HCT116 (cell line): ENCODE measurements at regions not wholly inside any gene's neighbourhood (a gene's known extent, or its start where the extent isn't known, plus 50 kb on each side); places are given as distances from the start of the nearest gene placed in this dataset.

Source experiments
- ATAC-seq: fragments of 200-7000 bp; cut with Tn5 transposase; 2 replicates; pipeline ENCODE4 v1.9.1; 2020; ENCODE audit warnings: mild to moderate bottlenecking, moderate library complexity
- BruUV-seq: library from RNA; stranded (reverse); fragments of 400-500 nt; replicated peaks from 2 replicates; lab custom pipeline; 2021; lab: Mats Ljungman, UMichigan
- CTCF ChIA-PET: fragments of 300-600 bp; sonication (Branson Sonifier 250); formaldehyde crosslinking; loops from one replicate; lab custom pipeline; 2021; ENCODE audit warnings: antibody characterized with exemption; lab: Charles Lee
- POLR2A ChIA-PET: fragments of 300-600, 350-600 bp; sonication (Branson Sonifier 250); formaldehyde crosslinking; loops from one replicate; lab custom pipeline; 2021; ENCODE audit warnings: antibody characterized with exemption; lab: Charles Lee
- RAD21 ChIA-PET, 2 experiments: fragments of 300-600 bp; sonication (Branson Sonifier 250); formaldehyde crosslinking; loops; one replicate each; lab custom pipeline; 2023; ENCODE audit warnings: low total read pairs in 2 of 2; ENCODE audit not compliant: uncharacterized antibody in 2 of 2, unreplicated experiment in 2 of 2, low non-redundant PET in 1 of 2; lab: Charles Lee
- DNase-seq: peaks from one replicate; pipeline ENCODE4 v3.0.0-alpha.2; 2010; ENCODE audit warnings: low read depth, low spot score
- H2AFZ ChIP-seq: fragments of 200-600 bp; shearing (Covaris generic), sonication (generic); 2 replicates; pipeline ENCODE4 v1.6.1; 2017; ENCODE audit warnings: low read depth, mixed run types, mixed read lengths, antibody characterized with exemption, low read length; ENCODE audit not compliant: poor library complexity, severe bottlenecking
- H3K27ac ChIP-seq: 2 replicates; pipeline ENCODE4 v1.5.1; 2012; ENCODE audit warnings: low read depth, low read length
- H3K27me3 ChIP-seq: fragments of 200-600 bp; sonication (generic); 2 replicates; pipeline ENCODE4 v1.6.1; 2016; ENCODE audit warnings: mixed run types, low read length, mixed read lengths; ENCODE audit not compliant: insufficient read depth
- H3K36me3 ChIP-seq, 2 experiments: fragments of 200-500 bp in 1 of 2; fragments of 200-600 bp in 1 of 2; sonication (Bioruptor generic) in 1 of 2; sonication (generic) in 1 of 2; 2 replicates each; pipeline versions ENCODE4 v1.5.1 to v1.6.1; 2014 to 2016; ENCODE audit warnings: low read length in 2 of 2, inconsistent platforms in 1 of 2, mixed read lengths in 1 of 2, mixed run types in 1 of 2; ENCODE audit not compliant: insufficient read depth in 2 of 2, control insufficient read depth in 1 of 2
- H3K4me1 ChIP-seq, 2 experiments: fragments of 200-600 bp in 1 of 2; sonication (generic) in 1 of 2; 2 replicates each; pipeline versions ENCODE4 v1.5.1 to v1.6.1; 2012 to 2017; ENCODE audit warnings: low read length in 2 of 2, inconsistent platforms in 1 of 2, mild to moderate bottlenecking in 1 of 2, mixed read lengths in 1 of 2, mixed run types in 1 of 2, moderate library complexity in 1 of 2; ENCODE audit not compliant: insufficient read depth in 2 of 2, control insufficient read depth in 1 of 2
- H3K4me2 ChIP-seq: fragments of 200-600 bp; sonication (generic); 2 replicates; pipeline ENCODE4 v1.6.1; 2017; ENCODE audit warnings: mixed run types, low read length, mixed read lengths
- H3K4me3 ChIP-seq, 2 experiments: fragments of 200-600 bp in 1 of 2; sonication (generic) in 1 of 2; replicated peaks in 1 of 2; 2 replicates each; pipeline ENCODE4 v1.5.1; 2011 to 2016; ENCODE audit warnings: low read length in 2 of 2, control low read depth in 1 of 2, low read depth in 1 of 2, mild to moderate bottlenecking in 1 of 2, mixed read lengths in 1 of 2, mixed run types in 1 of 2
- H3K79me2 ChIP-seq: fragments of 200-600 bp; sonication (generic); 2 replicates; pipeline ENCODE4 v1.6.1; 2017; ENCODE audit warnings: mild to moderate bottlenecking, mixed run types, low read length, moderate library complexity, mixed read lengths; ENCODE audit not compliant: insufficient read depth
- H3K9ac ChIP-seq: fragments of 200-600 bp; sonication (generic); 2 replicates; pipeline ENCODE4 v1.6.1; 2016; ENCODE audit warnings: low read length, mixed read lengths
- H3K9me2 ChIP-seq: fragments of 200-600 bp; sonication (generic), shearing (Covaris generic); 2 replicates; pipeline ENCODE4 v1.6.1; 2017; ENCODE audit warnings: mixed run types, mild to moderate bottlenecking, moderate library complexity; ENCODE audit not compliant: insufficient read depth
- H3K9me3 ChIP-seq, 2 experiments: fragments of 200-500 bp in 1 of 2; fragments of 200-600 bp in 1 of 2; sonication (Bioruptor generic) in 1 of 2; sonication (generic) in 1 of 2; 2 replicates each; pipeline ENCODE4 v1.6.1; 2014 to 2017; ENCODE audit warnings: low read length in 2 of 2, mixed read lengths in 2 of 2, inconsistent platforms in 1 of 2, low read depth in 1 of 2, mild to moderate bottlenecking in 1 of 2, mixed run types in 1 of 2, moderate library complexity in 1 of 2; ENCODE audit not compliant: control insufficient read depth in 1 of 2, insufficient read depth in 1 of 2
- H4K20me1 ChIP-seq: fragments of 200-600 bp; sonication (generic), shearing (Covaris generic); 2 replicates; pipeline ENCODE4 v1.6.1; 2017; ENCODE audit warnings: mixed run types, mild to moderate bottlenecking, moderate library complexity; ENCODE audit not compliant: insufficient read depth
- ATF3 ChIP-seq: IDR thresholded peaks from 2 replicates; pipeline ENCODE4 v1.6.1; 2012
- CTCF ChIP-seq, 3 experiments: fragments of 200-600 bp in 1 of 3; sonication (generic) in 1 of 3; IDR thresholded peaks in 2 of 3; conservative IDR thresholded peaks in 1 of 3; 2 replicates each; pipeline ENCODE4 v1.5.1; 2012 to 2017; ENCODE audit warnings: low read depth in 2 of 3, low read length in 2 of 3, antibody characterized with exemption in 1 of 3, borderline replicate concordance in 1 of 3, control low read depth in 1 of 3, mild to moderate bottlenecking in 1 of 3, mixed read lengths in 1 of 3, mixed run types in 1 of 3, moderate library complexity in 1 of 3; ENCODE audit not compliant: insufficient read depth in 1 of 3
- EGR1 ChIP-seq: IDR thresholded peaks from 2 replicates; pipeline ENCODE4 v1.6.1; 2012; ENCODE audit warnings: low read depth
- EZH2 ChIP-seq: fragments of 200-600 bp; sonication (generic); IDR thresholded peaks from 2 replicates; pipeline ENCODE4 v1.6.1; 2017; ENCODE audit warnings: antibody characterized with exemption, mixed run types
- EZH2phosphoT487 ChIP-seq: fragments of 200-600 bp; IDR thresholded peaks from 2 replicates; pipeline ENCODE4 v1.6.1; 2018; ENCODE audit warnings: antibody characterized with exemption, borderline replicate concordance
- JUND ChIP-seq: IDR thresholded peaks from 2 replicates; pipeline ENCODE4 v1.6.1; 2012
- MAX ChIP-seq: IDR thresholded peaks from 2 replicates; pipeline ENCODE4 v1.6.1; 2012
- POLR2A ChIP-seq: IDR thresholded peaks from 2 replicates; pipeline ENCODE4 v1.7.0; 2011; ENCODE audit warnings: borderline replicate concordance; ENCODE audit not compliant: insufficient read depth, insufficient read length; ENCODE audit errors: extremely low read depth
- REST ChIP-seq: IDR thresholded peaks from 2 replicates; pipeline ENCODE4 v1.6.1; 2012; ENCODE audit warnings: low read depth
- SP1 ChIP-seq: IDR thresholded peaks from 2 replicates; pipeline ENCODE4 v1.6.1; 2012; ENCODE audit warnings: low read depth
- TCF7L2 ChIP-seq: IDR thresholded peaks from 2 replicates; pipeline ENCODE4 v1.7.0; 2011; ENCODE audit warnings: borderline replicate concordance, inconsistent platforms; ENCODE audit not compliant: insufficient read depth, insufficient read length; ENCODE audit errors: extremely low read depth
- intact Hi-C: fragments of 100-400 bp; cut with micrococcal nuclease; formaldehyde crosslinking; loops from 2 replicates; pipeline ENCODE4 v1.10.0; 2022

GRCh38 chrX:121666171-121666570 lies 618.8 kb downstream of the GLUD2 start:
- no peaks in the 10 kb centered on the region for H4K20me1 ChIP-seq
- H3K9me2 ChIP-seq: no peaks in the 10 kb centered on the region
- no peaks in the 10 kb centered on the region for H3K79me2 ChIP-seq
- H3K27me3 ChIP-seq: no peaks in the 10 kb centered on the region
- H3K27ac ChIP-seq: no peak overlapping the region
- TF ChIP-seq SP1 (no peak), MAX (no peak), EZH2 (no peak)
- BruUV-seq: no TSS peak
- H3K36me3 ChIP-seq: no peaks in the 10 kb centered on the region
- H3K4me1 ChIP-seq: no peaks in the 10 kb centered on the region
- no peak overlapping the region for H3K9ac ChIP-seq
- H3K4me3 ChIP-seq: no peak overlapping the region
- POLR2A ChIA-PET: no interaction called here
- H2AFZ ChIP-seq: no peak overlapping the region
- RAD21 ChIA-PET: no interaction called here
- CTCF ChIA-PET: no interaction called here
- intact Hi-C loops: no loop called here
- H3K9me3 ChIP-seq: no peaks in the 10 kb centered on the region
- DNase-seq (no peak), ATAC-seq (no peak)
- no peak overlapping the region for H3K4me2 ChIP-seq

GRCh38 chrX:121671649-121672048 lies 624.2 kb downstream of the GLUD2 start:
- ChIA-PET RAD21 (no interaction called here), CTCF (no interaction called here), POLR2A (no interaction called here)
- Histone ChIP-seq H3K9ac (no peak overlapping the region), H3K4me2 (no peak overlapping the region), H2AFZ (no peak overlapping the region), H3K79me2 (no peaks in the 10 kb centered on the region), H3K4me1 (no peaks in the 10 kb centered on the region), H3K27me3 (no peaks in the 10 kb centered on the region), H3K4me3 (no peak overlapping the region), H3K9me2 (no peaks in the 10 kb centered on the region), H3K36me3 (no peaks in the 10 kb centered on the region), H3K9me3 (no peaks in the 10 kb centered on the region), H3K27ac (no peak overlapping the region), H4K20me1 (no peaks in the 10 kb centered on the region)
- DNase-seq (no peak), ATAC-seq (no peak)
- BruUV-seq: no TSS peak
- intact Hi-C loops: no loop called here
- TF ChIP-seq SP1 (no peak), EGR1 (no peak), REST (no peak), POLR2A (no peak), EZH2phosphoT487 (no peak), TCF7L2 (no peak), ATF3 (no peak), CTCF (IDR thresholded peaks at IDR 0.05 in 2 of 3, conservative IDR thresholded peaks at IDR 0.05 in 1 of 3; ENCODE audit: borderline replicate concordance in 1 of 3, insufficient read depth in 1 of 3, low read depth in 2 of 3, low read length in 2 of 3) (no peak), JUND (no peak)
